GM21619 (cell line): ENCODE measurements at regions not wholly inside any gene's neighbourhood (a gene's known extent, or its start where the extent isn't known, plus 50 kb on each side); places are given as distances from the start of the nearest gene placed in this dataset.
"Not testable (repeated sequence)": the region's sequence is repeated elsewhere in the genome, so short reads cannot be mapped to it uniquely, and the experiment has no call there.

Experiments used
- ATAC-seq: cut with Tn5 transposase; IDR thresholded peaks from one replicate; pipeline ENCODE4 v1.9.1; 2021; ENCODE audit not compliant: unreplicated experiment

GRCh38 chr4:72690771-72691170 lies 121.8 kb upstream of the ADAMTS3 start:
- ATAC-seq = no peak

GRCh38 chr4:72689923-72690322 lies 120.9 kb upstream of the ADAMTS3 start:
- ATAC-seq = no peak

- not testable (repeated sequence) for ATAC-seq
Observed at GRCh38 chr4:72686390-72686789, 117.4 kb upstream of the ADAMTS3 start.

GRCh38 chr4:72679666-72680065 lies 110.6 kb upstream of the ADAMTS3 start:
- ATAC-seq = no peak

- no peak for ATAC-seq
Observed at GRCh38 chr4:72677886-72678285, 108.9 kb upstream of the ADAMTS3 start.

- no peak for ATAC-seq
Observed at GRCh38 chr4:72677265-72677664, 108.2 kb upstream of the ADAMTS3 start.

- ATAC-seq = no peak
Observed at GRCh38 chr4:72671980-72672379, 103.0 kb upstream of the ADAMTS3 start.

GRCh38 chr4:72670521-72670920 lies 101.5 kb upstream of the ADAMTS3 start:
- ATAC-seq = no peak

GRCh38 chr4:72666910-72667309 lies 97.9 kb upstream of the ADAMTS3 start:
- no peak for ATAC-seq

- ATAC-seq = no peak
Observed at GRCh38 chr4:72665171-72665968, 96.3 kb upstream of the ADAMTS3 start.

- no peak for ATAC-seq
Observed at GRCh38 chr4:72663828-72664227, 94.8 kb upstream of the ADAMTS3 start.

- no peak for ATAC-seq
Observed at GRCh38 chr4:72661830-72662229, 92.8 kb upstream of the ADAMTS3 start.

GRCh38 chr4:72641611-72642010 lies 72.6 kb upstream of the ADAMTS3 start:
- ATAC-seq = no peak

GRCh38 chr4:72636866-72637265 lies 67.8 kb upstream of the ADAMTS3 start:
- ATAC-seq = not testable (repeated sequence)

GRCh38 chr4:72635931-72636330 lies 66.9 kb upstream of the ADAMTS3 start:
- ATAC-seq = not testable (repeated sequence)

GRCh38 chr4:72632253-72632652 lies 63.2 kb upstream of the ADAMTS3 start:
- ATAC-seq = not testable (repeated sequence)

- ATAC-seq = no peak
Observed at GRCh38 chr4:72631296-72631695, 62.3 kb upstream of the ADAMTS3 start.

- no peak for ATAC-seq
Observed at GRCh38 chr4:72629540-72629939, 60.5 kb upstream of the ADAMTS3 start.

GRCh38 chr4:72627723-72628122 lies 58.7 kb upstream of the ADAMTS3 start:
- no peak for ATAC-seq
